ENCODE measurements at regions not wholly inside any gene's neighbourhood (a gene's known extent, or its start where the extent isn't known, plus 50 kb on each side); places are given as distances from the start of the nearest gene placed in this dataset.

- Histone ChIP-seq H2BK20ac (ENCODE audit: low read depth, low read length) (no peak overlapping the region), H2BK15ac (ENCODE audit: low read depth, low read length) (no peak overlapping the region), H4K8ac (ENCODE audit: low read depth in 2 of 2, low read length in 2 of 2) (no peak overlapping the region), H3K27ac (ENCODE audit: insufficient read depth, low read length) (no peak overlapping the region), H3K27me3 (ENCODE audit: control insufficient read depth, insufficient read depth, low read length) (no peaks in the 10 kb centered on the region), H2BK120ac (ENCODE audit: low read depth, low read length) (no peak overlapping the region), H3K18ac (ENCODE audit: low read depth, low read length) (no peak overlapping the region; the same call in 1 of the 2 replicates), H4K91ac (ENCODE audit: insufficient read depth, low read depth, low read length) (no peak overlapping the region), H3K79me1 (ENCODE audit: low read depth in 1 of 2, low read length in 2 of 2) (no peaks in the 10 kb centered on the region), H4K20me1 (ENCODE audit: insufficient read depth, low read length) (no peaks in the 10 kb centered on the region), H2BK5ac (ENCODE audit: low read depth, low read length, poor library complexity, severe bottlenecking) (no peak overlapping the region), H3K9me3 (ENCODE audit: control insufficient read depth, insufficient read depth, low read length) (peaks cover 7% of the 10 kb centered on the region), H3K9me1 (ENCODE audit: insufficient read depth, low read length) (peaks cover 4% of the 10 kb centered on the region; the same call in 1 of the 2 replicates), H4K5ac (ENCODE audit: low read depth, low read length) (no peak overlapping the region), H3K9ac (ENCODE audit: low read depth, low read length) (no peak overlapping the region), H3K4me1 (ENCODE audit: control insufficient read depth, insufficient read depth, low read length) (no peaks in the 10 kb centered on the region), H3K4me2 (ENCODE audit: low read depth, low read length) (no peak overlapping the region), H3K4ac (ENCODE audit: low read depth, low read length) (no peak overlapping the region), H3K56ac (ENCODE audit: extremely low read depth, insufficient read depth, low read length) (no peak overlapping the region), H3K36me3 (ENCODE audit: control insufficient read depth, insufficient read depth, low read length) (no peaks in the 10 kb centered on the region), H3K23ac (ENCODE audit: low read depth, low read length) (no peak overlapping the region), H2AFZ (replicated peaks; ENCODE audit: low read length, poor library complexity) (no peak overlapping the region), H3K4me3 (ENCODE audit: insufficient read depth, low read depth, low read length) (no peak overlapping the region), H2AK9ac (replicated peaks; ENCODE audit: low read depth, low read length, poor library complexity) (no peak overlapping the region), H3K14ac (replicated peaks; ENCODE audit: low read depth, low read length) (no peak overlapping the region), H2AK5ac (ENCODE audit: low read depth, low read length) (no peak overlapping the region)
- POLR2A ChIA-PET (ENCODE audit: unreplicated experiment), result no interaction called here
- no peak for ATAC-seq (ENCODE audit: low read depth)
- dilution Hi-C loops (cut with HindIII; ENCODE audit: low sequenced_read_pairs, unreplicated experiment), result no loop called here
- peak; percentile 48 for DNase-seq
- in situ Hi-C loops (cut with MboI; ENCODE audit: low sequenced_read_pairs), result no loop called here
- no TSS peak for BruUV-seq (replicated peaks)
- no CpG with 5 or more reads among the region's 5 CpGs for WGBS, 2 experiments (ENCODE audit: extremely low coverage in 2 of 2, insufficient read length in 1 of 2)
- intact Hi-C loops (cut with micrococcal nuclease), result no loop called here
- CTCF ChIA-PET, result no interaction called here
- TF ChIP-seq CEBPB (IDR thresholded peaks at IDR 0.05; ENCODE audit: low read depth, low read length) (no peak), BHLHE40 (IDR thresholded peaks at IDR 0.05; ENCODE audit: low read depth, low read length) (no peak), MAZ (IDR thresholded peaks at IDR 0.05; ENCODE audit: borderline replicate concordance, low read depth, low read length) (no peak), CHD1 (IDR thresholded peaks at IDR 0.05; ENCODE audit: low read depth, low read length) (no peak), FOS (IDR thresholded peaks at IDR 0.05; ENCODE audit: low read depth, low read length) (no peak), RAD21 (IDR thresholded peaks at IDR 0.05; ENCODE audit: low read length) (no peak), USF2 (IDR thresholded peaks at IDR 0.05; ENCODE audit: low read depth, low read length) (no peak), MXI1 (IDR thresholded peaks at IDR 0.05; ENCODE audit: borderline replicate concordance, low read depth, low read length) (no peak), POLR2A (IDR thresholded peaks at IDR 0.05; ENCODE audit: low read depth, low read length) (no peak), RCOR1 (IDR thresholded peaks at IDR 0.05; ENCODE audit: insufficient replicate concordance, low read length) (no peak), ELK1 (IDR thresholded peaks at IDR 0.05; ENCODE audit: borderline replicate concordance, low read depth, low read length) (no peak), RFX5 (IDR thresholded peaks at IDR 0.05; ENCODE audit: low read depth, low read length) (no peak), CTCF (conservative IDR thresholded peaks at IDR 0.05; ENCODE audit: low read depth, low read length) (no peak), SMC3 (IDR thresholded peaks at IDR 0.05; ENCODE audit: low read depth, low read length) (no peak), MAFK (IDR thresholded peaks at IDR 0.05; ENCODE audit: low read depth, low read length) (no peak)
These were observed 393.7 kb downstream of the NDFIP2 start for GRCh38 chr13:79874396-79875360.

All from IMR-90 (cell line).